LHCN-M2 (cell line): ENCODE measurements at regions not wholly inside any gene's neighbourhood (a gene's known extent, or its start where the extent isn't known, plus 50 kb on each side); places are given as distances from the start of the nearest gene placed in this dataset.

ENCODE experiments used
- DNase-seq: peaks from one replicate; pipeline ENCODE4 v3.0.0-alpha.2; 2012; ENCODE audit warnings: low read depth

DNA sequence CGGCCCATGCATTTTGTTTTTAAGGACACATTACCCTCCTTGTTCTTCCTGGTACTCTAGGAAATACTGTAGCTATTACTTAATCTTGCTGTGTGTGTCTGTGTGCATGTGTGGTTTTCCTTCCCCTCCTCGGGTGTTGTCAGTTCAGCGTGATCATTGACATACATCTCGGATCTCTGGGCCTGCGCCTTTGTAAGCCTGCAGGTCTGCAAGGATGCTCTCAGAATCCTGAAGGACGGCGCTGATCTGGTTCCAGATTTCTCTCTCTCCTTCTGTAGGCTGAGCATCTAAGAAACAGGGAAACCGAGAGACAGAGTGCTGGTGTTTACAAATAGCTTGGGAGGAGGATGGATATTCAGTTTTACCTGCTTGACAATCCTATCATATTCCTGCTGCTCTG, 100.2 kb downstream of the CYRIA start:
- DNase-seq = no peak

DNA sequence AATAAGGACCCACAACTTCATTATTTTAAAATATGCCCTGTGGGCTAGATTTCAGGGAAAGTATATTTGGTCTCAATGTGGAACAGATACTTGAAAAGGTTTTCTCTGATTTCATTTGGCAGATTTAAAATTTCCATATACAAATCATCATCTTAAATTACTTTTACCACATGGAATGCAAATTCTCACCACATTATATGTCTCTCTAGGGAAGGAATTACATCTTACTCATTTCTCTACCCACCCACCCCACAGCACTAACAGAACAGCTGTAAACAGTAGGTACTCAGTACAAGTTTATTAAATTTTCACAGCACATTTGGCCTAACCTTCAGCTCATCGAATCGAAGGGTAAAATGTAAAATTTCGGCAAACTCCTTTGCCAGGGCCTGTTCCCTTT, 104.0 kb downstream of the CYRIA start:
- peak; percentile 24 for DNase-seq

DNA sequence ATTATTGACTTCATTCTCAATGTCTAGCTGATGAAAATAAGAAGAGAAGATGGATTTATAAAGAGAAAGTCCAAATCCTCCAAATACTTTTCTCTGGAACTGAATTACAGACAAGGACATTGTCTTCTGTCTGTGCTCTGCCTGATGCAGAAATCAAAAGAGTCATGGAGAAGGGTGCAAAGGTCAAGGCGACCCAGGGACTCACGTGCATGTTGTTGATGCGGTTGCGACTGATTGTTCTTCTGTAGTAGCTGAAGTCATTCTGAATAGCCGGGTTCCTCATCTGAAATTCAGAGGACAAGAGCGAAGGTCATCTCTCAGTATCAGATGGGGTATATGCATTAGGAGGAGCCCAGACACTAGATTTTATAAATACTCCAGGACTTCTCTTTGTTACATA, 104.4 kb downstream of the CYRIA start:
- no peak for DNase-seq

DNA sequence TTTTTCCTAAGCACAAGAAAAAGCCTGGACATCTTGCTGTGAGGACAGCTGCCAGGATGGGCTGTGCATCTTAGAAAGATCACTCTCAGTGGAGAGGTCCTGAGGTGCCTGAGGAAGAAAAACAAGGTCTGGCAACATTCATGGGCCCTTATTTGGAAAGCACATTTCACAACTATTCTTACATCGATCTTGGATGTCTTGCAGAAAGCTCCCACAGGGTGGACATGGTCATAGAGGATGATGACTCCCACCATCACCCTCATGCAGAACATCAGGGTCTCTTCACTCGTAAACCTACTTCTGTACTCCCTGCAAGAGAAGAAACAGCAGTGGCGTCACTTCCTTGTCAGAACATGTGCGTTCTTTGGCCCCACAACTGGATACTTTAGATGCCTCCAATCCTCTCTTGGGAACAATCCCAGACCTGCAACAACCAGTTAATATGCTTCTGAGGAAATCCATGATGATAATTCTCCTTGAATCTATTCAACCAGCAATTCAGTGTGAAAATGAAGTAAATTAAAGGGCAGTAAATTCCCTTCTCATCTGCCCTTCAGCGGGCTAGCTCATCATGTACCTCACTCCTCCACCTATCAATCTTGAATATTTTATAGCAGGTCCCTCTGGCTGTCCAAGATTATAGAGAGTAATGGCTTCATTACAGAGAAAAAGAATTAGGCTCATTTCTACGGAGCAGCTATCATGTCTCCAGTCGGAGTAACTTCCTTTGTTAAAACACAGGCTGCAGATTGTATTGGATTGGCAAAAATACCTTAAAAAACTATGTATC, 106.2 kb downstream of the CYRIA start:
- no peak for DNase-seq

DNA sequence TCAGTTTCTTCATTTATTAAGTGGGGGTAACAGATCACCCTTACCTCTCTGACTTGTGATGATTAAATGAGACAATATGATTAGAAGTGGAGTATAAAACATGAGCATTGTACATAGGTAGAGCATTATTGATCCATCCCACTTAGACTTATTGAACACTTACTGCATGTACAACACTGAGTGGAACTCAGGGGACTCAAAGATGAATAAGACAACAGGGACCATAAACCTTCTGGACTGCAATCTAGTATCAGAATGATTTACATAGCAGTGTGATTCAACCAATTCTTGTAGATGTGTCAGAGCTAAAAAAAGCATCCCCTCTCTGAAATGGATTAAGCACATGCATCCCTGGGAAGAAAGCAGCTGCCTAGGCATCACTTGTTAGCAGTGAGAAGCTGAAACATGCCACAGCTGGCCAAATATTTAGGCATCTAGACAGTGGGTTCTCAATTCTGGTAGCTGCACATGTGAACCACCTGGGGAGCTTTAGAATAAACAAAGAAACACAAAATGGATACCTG, 111.5 kb downstream of the CYRIA start:
- DNase-seq = peak; percentile 30

DNA sequence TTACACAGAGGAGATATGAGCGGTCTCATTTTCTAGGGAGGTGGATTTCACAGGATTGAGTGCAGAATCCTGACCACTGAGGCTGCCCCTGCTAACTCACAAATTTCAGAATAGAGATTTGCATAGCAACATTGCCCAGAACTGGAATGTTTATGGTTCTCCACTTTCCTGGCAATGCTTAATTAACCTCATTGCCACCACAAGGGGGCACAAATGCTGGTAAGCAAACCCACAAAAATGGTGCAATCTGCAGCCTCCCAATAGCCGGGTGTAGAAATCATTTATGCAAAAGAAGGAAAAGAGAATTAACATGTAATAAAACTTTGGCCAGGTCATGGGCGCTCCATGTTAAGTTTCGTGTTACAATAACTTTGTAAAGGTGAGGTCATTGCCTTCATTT, 112.4 kb downstream of the CYRIA start:
- DNase-seq = peak; percentile 50

DNA sequence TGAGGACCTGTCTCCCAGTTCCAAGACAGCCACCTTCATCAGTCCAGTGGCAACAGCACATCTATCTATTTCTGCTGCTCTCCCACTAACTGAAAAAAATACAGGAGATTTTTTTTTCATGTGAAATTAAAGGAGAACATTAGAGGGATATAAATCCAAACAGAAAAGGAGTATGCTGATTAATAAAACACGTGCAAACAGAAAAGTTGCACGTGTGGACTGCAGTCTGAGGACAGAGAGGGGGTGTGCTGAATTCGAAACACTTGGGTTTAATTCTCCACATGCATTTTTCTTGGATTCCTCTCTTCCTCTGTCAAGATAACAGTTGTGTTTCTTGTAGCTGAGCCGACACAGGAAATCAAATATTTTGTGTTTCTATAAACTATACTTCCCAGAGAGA, 113.4 kb downstream of the CYRIA start:
- DNase-seq = no peak

DNA sequence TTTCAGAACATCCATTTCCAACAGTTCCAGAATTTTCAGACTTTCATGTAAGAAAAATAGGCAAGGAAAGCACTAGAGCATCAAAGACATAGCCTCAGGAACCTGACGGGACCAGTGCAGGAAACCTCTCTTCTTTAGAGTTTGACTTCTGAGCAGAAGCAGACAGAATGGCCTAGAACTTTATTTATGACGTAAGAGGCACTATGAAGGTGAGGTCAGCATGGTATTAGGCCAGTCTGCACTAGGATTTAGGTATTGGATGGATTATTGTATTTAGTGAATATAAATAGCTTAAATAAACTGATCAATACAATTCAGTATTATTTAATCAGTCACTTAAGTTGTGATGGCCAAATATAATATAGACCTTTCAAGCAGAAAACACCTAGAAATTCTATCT, 117.6 kb downstream of the CYRIA start:
- no peak for DNase-seq

DNA sequence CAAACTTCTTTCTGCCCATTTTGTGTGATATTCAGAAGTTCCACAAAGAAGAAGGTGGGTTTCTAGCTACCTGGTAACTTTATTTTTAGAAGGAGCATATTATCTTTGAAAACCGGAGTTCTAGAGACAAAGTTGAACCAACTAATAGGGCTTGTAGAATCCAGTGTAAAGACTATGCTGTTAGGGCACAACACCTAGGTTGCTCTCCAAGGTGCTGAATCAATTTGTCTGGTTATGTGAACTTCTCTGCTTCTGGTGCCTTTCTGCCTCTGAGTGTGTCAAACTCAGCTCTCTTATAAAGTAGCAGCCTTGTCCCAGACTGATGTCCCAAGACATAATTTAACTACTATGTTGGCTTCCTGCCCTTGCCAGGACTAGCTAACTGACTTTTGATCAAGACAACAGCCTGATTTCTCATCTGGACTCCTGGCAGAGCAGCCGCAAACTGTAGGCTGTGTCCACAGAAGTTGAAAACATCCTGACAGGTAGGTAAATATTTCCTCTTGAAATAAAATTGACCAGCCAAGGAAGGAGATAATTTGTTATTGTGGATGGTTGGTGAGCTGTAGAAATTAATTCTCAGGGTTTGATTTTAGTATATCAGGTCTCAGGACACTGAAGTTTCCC, 119.4 kb downstream of the CYRIA start:
- peak; percentile 49 for DNase-seq

DNA sequence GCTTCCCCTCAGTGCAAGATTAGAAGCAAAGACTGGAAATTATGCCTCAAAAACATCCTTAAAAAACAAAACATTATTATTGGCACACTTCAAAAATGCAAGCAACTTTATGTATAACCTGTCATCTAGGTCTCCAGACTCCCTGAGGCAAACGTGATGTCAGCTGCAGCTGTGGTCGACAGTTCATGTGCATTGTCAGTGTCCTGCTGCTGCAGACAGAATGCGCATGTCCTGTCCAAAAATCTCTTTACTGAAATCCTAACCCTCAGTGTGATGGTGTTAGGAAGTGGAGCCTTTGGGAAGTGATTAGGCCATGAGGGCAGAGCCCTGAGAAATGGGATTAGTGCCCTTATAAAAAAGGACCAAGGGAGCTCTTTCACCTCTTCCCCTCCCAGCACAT, 126.9 kb downstream of the CYRIA start:
- DNase-seq = peak; percentile 3

DNA sequence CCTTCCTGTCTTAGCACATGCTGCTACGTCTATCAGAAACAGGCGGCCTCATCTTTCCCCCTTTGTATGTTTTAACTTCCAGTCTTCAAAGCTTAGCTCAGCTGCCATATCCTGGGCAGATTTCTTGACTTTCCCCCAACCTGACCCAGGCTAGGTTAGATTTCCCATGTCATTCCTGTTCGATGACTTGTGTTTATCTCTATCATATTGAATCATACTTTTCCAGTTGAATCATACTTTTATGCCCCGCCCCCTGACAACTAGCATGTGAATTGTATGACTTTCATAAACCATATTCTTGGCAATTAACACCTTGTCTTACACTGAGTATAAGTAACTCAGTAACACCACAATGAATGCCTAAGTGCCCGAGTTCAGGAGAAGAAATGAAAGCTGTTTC, 128.3 kb downstream of the CYRIA start:
- peak; percentile 50 for DNase-seq

DNA sequence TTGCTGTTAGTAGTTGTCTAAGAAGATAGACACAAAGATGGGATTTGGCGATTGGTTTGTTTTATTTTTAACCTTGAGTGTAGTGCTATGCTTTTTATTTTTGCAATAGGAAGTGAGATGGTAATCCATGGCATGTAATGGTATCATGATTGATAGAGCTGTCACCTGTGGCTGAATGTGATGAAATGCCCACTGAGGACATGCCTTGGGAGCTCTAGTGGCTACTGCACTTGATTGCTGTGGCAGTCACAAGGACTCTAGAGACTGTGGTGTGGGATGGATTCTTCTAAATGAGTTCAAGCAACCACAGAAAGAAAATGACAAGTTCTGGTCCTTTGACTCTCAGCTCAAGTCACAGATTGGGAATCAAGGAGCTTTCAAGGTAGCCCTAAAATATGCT, 139.4 kb downstream of the CYRIA start:
- DNase-seq = no peak

DNA sequence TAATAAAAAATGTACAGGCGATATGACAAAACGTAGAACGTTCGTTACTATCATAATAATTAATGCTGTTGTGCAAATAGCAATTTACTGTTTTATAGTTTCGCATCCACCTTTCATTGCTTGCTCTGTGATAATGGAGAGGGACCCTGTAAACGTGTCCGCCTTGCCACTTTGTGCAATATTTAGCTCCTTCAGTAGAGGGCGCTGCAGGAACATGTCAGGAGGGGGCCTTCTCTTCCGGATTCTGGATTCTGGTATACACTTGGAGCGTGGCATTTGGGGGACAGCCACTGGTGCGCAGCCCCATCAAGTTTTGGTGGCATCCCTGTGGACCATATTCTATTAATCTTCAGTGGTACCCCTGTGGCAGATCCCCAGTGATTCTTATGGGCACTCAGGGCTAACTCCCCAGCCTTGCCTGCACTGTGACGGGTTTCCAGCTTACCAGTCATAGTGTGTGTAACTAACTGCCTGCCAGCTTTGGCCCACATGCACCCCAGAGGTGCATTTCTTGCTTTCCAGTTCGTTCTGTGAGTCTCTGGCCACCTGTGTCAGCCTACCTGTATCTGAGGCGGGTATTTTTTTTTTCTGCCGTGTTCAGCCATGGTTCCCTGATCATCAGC, 140.3 kb downstream of the CYRIA start:
- DNase-seq = peak; percentile 19

DNA sequence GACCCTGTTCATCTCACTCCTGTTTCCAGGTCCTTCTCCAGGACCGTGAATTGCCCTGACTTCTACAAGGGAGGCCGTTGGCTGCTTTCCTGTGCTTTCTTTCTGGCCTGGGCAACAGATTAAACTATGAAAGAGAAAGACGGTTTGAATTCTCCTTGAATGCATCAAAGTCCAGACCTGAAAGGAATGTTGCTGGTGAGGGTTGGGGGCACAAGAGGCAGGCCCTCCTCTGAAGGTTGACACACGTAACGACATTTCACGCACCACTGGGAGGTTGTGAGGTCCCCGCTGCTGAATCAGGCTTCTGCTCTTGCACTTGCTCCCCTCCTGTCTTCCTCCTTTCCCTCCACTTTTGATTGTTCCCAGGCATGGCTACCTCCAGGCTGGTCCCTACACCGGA, 141.9 kb downstream of the CYRIA start:
- DNase-seq = no peak

DNA sequence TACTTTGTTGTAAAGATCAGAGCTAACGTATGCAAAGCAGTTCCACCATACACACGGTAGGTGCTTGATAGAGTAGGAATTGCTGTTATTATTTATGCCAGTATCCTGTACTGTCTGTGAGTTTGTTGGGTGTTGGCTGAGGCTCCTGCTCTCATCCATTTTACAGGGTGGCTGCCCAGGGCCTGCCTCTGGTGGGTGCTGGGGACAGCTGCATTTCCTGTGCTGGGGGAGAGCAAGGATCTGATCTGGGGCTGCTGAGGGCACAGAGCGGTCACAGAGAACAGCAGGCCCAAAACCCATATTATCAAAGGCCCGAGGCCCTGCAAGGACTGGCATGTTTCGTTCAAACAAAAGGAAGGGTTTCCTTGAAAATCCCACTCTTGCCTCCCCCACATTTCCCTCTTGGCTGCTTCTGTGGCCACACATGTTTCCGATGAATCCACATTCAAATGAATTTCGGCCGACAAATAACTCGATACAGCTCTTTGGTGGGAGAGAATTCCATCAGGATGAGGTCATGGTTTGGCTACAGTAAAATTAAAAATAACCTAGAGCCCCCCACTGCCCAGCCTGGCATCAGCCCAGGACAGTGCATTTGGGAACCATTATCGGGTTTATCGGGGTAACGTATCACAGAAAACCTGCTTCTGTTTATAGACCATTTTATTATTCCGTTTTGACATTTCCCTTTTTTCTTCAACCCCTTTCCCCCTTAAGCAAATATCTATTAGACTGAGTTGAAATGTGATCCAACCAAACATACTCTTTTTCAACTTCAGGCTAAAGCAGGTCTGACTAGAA, 143.4 kb downstream of the CYRIA start:
- DNase-seq = no peak

DNA sequence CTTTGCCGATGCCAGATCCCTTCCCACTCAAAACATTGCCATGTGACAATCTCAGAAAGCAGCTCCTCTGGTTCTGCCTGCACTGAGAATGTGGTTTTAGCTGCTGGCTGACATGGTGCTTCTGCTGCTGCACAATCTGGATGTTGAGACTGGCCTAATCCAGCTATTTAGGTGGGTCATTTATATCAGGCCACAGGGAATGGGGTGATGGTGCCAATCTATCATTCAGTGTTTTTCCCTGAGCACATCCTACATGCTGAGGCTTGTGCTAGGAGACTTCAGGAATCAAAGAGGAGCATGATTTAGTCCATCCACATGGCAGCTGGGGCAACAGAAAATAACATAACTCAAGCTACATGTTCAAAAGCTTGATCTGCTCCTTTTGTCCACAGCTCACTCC, 144.7 kb downstream of the CYRIA start:
- DNase-seq = no peak

DNA sequence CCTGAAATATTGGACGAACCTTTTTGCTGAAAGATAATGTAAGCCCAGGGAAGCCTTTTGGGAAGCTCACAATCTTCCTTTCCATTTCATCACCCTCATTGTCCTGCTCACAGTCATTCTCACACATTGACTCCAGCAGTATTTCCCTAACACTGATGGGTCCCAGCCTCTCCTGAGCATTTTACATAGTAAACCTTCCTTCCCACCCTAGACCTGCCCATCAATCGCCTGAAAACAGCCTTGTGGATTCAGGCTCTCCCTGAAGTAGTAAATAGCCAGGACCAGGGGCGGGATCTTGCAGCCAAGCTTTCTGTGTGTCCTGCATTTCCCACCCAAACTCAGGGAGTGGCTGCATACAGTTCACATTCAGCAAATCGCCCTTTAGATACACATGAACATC, 149.9 kb downstream of the CYRIA start:
- no peak for DNase-seq

DNA sequence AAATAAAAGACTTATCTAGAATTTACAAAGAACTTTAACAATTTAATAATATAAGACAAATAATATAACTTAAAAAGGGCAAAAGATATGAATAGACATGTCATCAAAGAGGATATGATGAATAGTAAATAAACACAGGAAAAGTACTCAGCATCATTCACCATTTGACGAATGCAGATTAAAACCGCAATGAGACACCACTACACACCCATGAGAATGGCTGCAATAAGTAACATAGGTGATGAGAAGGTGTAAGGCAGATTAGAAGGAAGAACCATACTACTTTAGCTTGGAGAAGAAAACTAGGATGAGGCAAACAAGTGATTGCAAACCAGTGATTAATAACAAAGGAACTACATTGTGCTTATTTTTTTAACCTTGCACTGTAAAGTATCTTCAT, 152.0 kb downstream of the CYRIA start:
- DNase-seq = no peak

DNA sequence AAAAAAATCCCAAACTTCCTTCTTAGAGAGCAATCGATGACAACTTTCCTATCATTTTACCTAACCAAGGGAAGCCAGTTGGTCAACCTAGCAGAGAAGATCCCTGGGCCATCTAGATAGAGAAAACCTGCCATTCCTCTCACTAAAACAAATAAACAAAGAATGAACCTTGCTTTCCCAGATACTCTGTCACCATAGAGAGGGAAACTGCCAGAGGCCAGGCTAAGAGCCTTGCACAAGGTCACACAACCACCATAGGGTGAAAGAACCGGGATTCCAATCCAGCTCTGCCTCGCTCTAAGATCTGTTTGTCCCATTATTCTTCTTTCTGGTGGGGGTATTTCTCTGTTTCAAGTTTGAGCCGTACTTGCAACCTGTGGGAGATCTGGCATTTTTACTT, 154.6 kb downstream of the CYRIA start:
- DNase-seq = no peak

DNA sequence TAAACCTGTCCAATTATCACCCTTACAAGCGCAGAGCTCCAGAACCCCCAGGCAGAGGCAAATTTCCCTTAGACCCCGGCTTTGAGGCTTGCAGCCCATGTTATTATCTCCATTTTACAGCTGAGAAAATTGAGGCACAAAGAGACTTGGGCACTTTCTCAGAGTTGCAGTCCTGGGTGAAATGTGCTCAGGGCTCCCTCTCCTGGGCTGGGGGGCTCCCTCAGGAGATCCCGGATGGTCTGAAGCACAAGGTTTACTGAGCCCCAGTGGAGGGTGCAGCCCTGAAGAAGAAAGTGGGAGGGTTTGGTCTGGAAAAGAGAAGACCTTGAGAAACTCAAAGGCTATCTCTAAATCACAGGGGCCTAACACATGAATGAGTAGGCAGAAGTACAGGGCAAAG, 156.6 kb downstream of the CYRIA start:
- no peak for DNase-seq

DNA sequence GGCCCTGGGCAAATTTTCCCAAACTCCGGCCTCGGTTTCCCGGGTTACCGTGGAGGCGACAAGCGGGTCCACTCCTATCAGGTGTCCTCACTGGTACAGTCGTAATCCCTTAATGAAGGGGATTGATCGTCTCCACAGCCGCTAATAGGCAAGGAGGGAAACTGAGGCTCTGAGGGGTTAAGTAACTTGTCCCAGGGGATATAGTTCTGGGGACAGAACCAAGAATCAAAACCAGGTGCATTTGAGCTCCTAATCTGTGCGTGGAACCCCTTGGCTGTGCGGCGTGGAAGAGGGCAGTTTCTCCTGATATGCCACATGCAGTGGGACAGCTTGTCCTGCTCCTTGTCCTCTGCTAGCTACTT, 157.2 kb downstream of the CYRIA start:
- no peak for DNase-seq
